HL-60 (cell line): ENCODE measurements at regions not wholly inside any gene's neighbourhood (a gene's known extent, or its start where the extent isn't known, plus 50 kb on each side); places are given as distances from the start of the nearest gene placed in this dataset.

Source experiments
- GABPA ChIP-seq: IDR thresholded peaks from 2 replicates; pipeline ENCODE4 v1.6.1; 2012; ENCODE audit warnings: low read depth
- TF ChIP-seq, protein P1 (sequence below): IDR thresholded peaks from one replicate; pipeline ENCODE4 v1.5.1; 2011; ENCODE audit warnings: low read length, control low read depth, inconsistent platforms; ENCODE audit not compliant: insufficient read depth

DNA sequence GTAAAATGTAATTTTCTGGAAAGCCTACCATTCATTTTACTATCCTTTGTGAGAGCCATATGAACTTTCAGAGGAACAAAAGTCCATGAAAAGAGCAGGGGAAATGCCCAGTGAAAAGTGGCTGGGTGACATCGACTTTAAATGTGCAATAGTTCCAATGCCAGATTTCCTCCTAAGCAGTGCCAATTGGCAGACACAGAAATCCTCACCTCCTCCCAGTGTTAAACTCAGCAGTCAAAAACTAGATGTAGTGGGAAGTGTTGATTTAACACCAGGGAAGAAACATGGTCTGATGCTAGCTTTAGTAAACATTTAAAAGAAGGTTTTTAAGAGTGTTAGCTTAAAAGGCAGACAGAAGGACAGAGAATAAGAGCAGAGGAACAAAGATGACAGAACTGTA lies 2055.2 kb downstream of the MAT2B start:
- TF ChIP-seq, protein P1, sequence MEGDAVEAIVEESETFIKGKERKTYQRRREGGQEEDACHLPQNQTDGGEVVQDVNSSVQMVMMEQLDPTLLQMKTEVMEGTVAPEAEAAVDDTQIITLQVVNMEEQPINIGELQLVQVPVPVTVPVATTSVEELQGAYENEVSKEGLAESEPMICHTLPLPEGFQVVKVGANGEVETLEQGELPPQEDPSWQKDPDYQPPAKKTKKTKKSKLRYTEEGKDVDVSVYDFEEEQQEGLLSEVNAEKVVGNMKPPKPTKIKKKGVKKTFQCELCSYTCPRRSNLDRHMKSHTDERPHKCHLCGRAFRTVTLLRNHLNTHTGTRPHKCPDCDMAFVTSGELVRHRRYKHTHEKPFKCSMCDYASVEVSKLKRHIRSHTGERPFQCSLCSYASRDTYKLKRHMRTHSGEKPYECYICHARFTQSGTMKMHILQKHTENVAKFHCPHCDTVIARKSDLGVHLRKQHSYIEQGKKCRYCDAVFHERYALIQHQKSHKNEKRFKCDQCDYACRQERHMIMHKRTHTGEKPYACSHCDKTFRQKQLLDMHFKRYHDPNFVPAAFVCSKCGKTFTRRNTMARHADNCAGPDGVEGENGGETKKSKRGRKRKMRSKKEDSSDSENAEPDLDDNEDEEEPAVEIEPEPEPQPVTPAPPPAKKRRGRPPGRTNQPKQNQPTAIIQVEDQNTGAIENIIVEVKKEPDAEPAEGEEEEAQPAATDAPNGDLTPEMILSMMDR: no peak
- TF ChIP-seq GABPA: no peak
